Upper lobe of left lung (tissue), 4 donors: ENCODE measurements at regions not wholly inside any gene's neighbourhood (a gene's known extent, or its start where the extent isn't known, plus 50 kb on each side); places are given as distances from the start of the nearest gene placed in this dataset.

Experiments used
- EP300 ChIP-seq, 4 donors: sonication (generic); formaldehyde crosslinking; IDR thresholded peaks; one replicate each; pipeline ENCODE4 v1.5.1; 2017; ENCODE audit warnings: antibody characterized with exemption in 4 of 4, control low read depth in 2 of 4
- POLR2A ChIP-seq, 4 donors: fragments of 450-650 bp; IDR thresholded peaks; one replicate each; pipeline ENCODE4 v1.5.1; 2016 to 2017; ENCODE audit warnings: antibody characterized with exemption in 4 of 4, mild to moderate bottlenecking in 2 of 4
- POLR2AphosphoS5 ChIP-seq, 2 donors: sonication (generic); formaldehyde crosslinking; IDR thresholded peaks; one replicate each; pipeline ENCODE4 v1.5.1; 2017; ENCODE audit warnings: antibody characterized with exemption in 2 of 2
- TF ChIP-seq, protein P1 (sequence below), 6 experiments: fragments of 450-650 bp in 4 of 6; fragments of 200-600 bp in 2 of 6; sonication (generic) in 2 of 6; IDR thresholded peaks; one replicate each; pipeline ENCODE4 v1.5.1; 2016 to 2019; ENCODE audit warnings: antibody characterized with exemption in 6 of 6

DNA sequence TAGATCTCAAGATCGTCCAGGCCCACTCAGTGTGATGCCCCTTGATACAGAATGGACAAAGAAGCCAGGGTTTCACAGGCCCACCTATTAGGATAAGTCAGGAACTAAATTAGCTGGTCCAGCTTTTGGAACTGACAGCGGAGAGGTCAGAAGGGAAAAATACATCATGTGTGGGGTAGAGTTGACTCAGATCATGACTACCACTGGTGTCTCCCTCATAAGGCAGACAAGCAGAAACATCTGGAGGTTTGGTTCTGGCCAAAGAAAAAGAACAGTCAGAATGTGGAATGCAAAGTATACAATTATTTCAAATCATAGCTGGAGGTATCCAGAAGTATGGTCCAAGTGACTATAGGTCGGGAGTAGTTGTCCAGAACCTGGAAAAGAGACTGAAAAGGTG lies 621.1 kb upstream of the CELF2 start:
- TF ChIP-seq, protein P1, sequence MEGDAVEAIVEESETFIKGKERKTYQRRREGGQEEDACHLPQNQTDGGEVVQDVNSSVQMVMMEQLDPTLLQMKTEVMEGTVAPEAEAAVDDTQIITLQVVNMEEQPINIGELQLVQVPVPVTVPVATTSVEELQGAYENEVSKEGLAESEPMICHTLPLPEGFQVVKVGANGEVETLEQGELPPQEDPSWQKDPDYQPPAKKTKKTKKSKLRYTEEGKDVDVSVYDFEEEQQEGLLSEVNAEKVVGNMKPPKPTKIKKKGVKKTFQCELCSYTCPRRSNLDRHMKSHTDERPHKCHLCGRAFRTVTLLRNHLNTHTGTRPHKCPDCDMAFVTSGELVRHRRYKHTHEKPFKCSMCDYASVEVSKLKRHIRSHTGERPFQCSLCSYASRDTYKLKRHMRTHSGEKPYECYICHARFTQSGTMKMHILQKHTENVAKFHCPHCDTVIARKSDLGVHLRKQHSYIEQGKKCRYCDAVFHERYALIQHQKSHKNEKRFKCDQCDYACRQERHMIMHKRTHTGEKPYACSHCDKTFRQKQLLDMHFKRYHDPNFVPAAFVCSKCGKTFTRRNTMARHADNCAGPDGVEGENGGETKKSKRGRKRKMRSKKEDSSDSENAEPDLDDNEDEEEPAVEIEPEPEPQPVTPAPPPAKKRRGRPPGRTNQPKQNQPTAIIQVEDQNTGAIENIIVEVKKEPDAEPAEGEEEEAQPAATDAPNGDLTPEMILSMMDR (IDR thresholded peaks at IDR 0.05), result no peak
- no peak for TF ChIP-seq POLR2AphosphoS5 (IDR thresholded peaks at IDR 0.05)
- TF ChIP-seq EP300 (IDR thresholded peaks at IDR 0.05), result no peak
- TF ChIP-seq POLR2A (IDR thresholded peaks at IDR 0.05), result no peak
